ENCODE measurements at regions not wholly inside any gene's neighbourhood (a gene's known extent, or its start where the extent isn't known, plus 50 kb on each side); places are given as distances from the start of the nearest gene placed in this dataset.
"Not testable (repeated sequence)": the region's sequence is repeated elsewhere in the genome, so short reads cannot be mapped to it uniquely, and the experiment has no call there.

DNA sequence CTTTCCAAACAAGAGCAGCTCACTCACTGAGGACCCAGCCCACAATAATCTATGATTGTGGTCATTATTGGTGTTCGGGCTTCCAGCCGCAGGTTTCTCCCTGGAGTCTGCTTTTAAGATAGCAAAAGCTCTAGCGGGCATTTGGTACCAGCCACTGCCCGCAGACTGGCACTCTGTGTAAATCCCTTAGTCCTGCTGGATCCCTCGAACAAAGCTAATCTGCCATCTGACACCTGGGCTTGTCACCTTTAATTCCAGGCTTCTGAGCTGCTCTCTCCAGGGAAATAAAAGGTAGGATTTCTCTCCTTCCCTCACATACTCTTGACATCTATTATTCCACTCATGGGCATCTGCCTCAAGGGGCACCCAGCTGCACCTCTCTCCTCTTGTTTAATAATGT is 158.7 kb downstream of the PDCD6IP start:
- DNase-seq, result no peak

DNA sequence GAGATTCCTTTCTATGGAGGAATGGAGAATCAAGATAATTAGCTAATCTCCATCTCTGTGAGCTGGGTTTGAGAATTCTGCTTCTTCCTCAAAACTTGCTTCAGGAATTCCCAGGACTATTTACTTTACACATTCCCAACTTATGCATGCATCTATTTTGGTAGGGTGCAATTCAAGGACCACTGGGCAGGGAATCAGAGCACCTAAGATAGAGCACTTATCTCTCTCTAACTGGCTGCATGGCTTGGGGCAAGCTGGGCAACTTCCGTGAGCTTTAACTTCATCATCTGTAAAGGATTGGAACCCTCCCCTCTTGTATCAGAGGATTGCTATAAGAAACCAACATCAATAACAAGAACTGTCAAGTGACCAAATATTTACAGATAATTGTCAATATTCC is 160.2 kb downstream of the PDCD6IP start:
- no peak for DNase-seq

DNA sequence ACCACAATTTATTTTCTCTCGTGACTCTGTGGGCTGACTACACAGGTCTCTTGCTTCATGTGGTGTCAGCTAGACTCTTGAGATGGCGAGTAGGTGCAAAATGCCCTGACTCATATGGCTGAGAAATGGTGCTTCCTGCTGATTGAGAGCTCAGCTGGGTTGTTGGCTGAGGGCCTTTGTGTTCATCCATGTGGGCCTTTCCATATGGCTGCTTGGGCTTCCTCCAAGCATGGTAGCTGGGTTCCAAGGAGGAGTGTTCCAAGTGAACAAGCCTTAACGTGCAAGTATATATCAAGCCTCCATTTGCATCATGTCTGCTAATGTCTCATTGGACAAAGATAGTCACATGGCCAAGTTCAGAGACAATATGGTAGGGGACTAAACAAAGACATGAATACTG is 164.0 kb downstream of the PDCD6IP start:
- DNase-seq, result no peak

DNA sequence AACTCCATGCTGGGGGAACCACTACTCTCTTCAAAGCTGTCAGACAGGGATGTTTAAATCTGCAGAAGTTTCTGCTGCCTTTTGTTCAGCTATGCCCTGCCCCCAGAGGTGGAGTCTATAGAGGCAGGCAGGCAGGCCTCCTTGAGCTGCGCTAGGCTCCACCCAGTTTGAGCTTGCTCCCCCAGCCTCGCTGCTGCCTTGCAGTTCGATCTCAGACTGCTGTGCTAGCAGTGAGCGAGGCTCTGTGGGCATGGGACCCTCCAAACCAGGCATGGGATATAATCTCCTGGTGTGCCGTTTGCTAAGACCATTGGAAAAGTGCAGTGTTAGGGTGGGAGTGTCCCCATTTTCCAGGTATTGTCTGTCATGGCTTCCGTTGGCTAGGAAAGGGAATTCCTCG is 171.8 kb downstream of the PDCD6IP start:
- DNase-seq, result not testable (repeated sequence)

DNA sequence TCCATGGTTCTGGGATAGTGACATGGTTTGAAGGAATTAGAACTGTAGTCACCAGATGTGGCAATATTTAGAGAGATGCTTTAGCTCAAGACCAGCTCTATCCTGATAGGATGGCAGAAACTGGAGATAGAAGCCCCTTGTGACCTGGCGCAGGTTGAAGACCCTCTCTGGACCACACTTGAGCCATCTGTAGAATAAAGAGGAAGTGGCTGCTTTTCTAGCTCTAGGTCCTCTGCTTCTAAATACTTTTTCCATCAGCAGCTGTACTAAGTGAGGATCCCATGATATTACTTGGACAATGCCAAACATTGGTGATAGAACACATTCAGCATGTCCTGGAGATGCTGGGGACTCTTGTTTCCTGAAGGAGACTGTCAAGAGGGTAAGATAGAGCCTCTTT is 172.6 kb downstream of the PDCD6IP start:
- DNase-seq, result no peak

DNA sequence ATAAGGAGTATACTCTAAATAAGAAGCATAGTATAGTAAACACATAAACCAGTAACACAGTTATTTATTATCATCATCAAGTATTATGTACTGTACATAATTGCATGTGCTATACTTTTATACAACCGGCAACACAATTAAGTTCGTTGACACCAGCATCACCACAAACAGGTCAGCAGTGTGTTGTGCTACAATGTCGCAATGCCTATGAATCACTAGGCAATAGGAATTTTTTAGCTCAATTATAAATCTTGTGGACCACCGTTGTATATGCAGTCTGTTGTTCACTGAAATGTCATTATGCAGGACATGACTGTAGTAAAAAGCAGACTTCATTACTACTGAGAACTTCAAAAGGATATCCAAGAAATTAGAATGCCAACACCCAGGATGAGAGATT is 177.0 kb downstream of the PDCD6IP start:
- no peak for DNase-seq

DNA sequence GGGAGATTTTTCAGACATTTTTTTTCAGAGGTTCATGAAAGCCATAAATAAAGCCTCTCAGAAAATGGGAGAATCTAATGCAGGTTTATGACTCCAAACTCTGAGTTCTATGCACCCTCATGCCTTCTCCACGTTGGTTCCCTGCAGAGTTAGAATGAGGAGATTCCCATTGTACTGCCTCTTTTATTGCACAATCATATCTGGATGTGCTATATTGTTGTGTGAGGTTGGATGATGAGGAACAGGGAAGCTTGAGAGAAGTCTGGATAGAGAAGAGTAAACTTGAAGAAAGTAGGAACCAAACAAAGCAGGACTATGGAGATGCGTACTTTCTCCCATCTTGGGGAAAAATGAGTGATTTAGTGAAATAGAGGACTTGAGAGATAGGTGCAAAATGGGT is 178.8 kb downstream of the PDCD6IP start:
- no peak for DNase-seq

DNA sequence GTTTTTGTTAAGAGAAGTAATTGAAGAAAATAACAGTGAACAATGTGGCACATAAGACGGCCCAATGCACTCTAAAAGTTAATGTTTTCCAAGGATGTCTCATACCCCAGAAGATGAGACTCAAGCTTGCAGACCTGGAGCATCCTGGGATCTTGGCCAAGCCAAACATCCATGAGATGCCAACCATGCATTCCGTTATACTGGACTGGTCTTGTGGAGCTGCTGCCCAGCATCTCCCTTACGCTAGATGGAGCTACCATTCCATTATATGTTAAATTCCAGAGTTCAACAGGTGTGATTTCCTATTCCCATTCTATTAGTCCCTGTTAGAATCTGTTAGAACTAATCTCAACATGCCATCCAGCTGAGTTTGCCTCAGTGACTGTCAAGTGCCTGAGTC is 181.8 kb downstream of the PDCD6IP start:
- DNase-seq, result no peak

DNA sequence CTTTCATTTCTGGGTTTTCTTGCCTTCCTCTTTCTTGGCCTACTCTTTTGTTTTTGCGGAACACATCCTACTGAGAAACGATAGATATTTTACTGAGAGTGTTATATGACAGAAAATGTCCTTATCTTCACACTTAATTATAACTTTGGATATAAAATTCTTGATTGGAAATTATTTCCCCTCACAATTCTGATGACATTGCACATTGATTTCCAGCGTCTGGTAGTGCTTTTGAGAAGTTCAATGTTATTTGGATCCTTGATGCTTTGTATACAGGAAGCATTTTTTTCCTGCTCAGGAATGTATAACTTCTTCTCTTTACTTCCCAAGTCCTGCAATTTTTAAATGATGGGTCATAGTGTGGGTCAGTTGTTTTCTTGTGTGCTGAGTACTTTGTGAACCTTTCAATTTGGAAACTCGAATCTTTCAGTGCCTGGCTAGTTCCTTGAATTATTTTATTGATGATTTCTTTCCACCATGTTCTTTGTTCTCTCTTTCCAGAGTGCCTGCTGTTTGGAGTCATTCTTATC is 183.9 kb downstream of the PDCD6IP start:
- no peak for DNase-seq

DNA sequence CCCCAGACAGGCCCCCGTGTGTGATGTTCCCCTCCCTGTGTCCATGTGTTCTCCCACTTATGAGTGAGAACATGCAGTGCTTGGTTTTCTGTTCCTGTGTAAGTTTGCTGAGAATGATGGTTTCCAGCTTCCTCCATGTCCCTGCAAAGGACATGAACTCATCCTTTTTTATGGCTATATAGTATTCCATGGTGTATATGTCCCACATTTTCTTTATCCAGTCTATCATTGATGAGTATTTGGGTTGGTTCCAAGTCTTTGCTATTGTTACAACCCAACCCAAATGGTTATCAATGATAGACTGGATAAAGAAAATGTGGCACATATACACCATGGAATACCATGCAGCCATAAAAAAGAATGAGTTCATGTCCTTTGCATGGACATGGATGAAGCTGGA is 184.5 kb downstream of the PDCD6IP start:
- not testable (repeated sequence) for DNase-seq

DNA sequence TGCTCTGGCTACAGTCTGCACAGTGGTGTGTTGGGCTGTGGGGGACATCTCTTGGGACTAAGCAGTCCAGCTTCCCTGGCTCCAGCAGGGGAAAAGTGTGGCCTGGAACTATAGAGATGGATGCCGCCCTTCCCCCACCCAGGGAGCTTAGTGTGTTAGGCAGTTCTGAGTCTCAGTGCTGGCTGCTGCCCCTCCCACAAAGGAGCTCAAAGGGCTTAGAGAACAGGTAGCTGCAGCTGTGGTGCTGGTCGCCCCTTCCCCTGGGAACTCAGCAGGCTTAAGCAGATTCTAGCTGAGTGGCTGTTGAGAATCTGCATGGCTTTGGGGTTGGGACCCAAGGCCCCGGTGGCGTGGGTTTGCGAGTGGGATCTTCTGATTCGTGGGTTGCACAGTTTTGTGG is 190.8 kb downstream of the PDCD6IP start:
- no peak for DNase-seq

DNA sequence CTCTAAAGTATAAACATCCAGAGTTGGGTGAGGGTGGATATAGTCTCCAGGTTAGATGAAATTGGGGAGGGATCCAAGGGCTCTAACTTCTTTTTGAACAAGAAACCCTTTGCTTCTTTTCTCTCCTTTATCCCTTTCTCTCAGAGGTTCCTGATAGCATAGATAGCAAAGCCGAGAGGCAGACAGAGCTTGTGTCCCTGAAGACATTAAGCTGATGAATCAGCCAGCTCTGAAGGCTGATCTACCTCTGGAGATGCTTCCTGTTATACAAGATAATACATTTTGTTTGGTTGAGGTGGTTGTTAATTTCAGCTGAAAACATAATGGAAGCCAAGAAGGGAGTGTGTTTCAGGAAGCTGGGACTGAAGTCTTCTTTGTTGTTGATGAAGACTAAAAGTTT is 193.2 kb downstream of the PDCD6IP start:
- no peak for DNase-seq

DNA sequence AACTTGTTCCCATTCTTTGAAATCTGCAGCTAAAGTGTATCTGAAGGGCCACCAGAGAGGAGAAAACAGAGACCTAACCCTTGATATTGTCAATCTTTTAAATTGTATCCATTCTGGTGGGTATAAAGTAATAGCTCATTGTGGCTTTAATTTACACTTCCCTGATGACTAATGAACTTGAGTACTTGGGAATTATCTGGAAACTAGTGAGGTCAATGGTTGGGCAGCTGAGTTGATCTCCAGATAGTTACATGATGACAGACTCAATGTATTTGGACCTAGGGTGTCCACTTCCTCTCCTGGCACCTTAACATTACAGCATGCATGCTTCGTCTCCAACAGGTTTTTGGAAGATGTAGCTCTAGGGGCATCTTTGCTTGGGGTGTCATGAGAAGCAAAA is 195.2 kb downstream of the PDCD6IP start:
- no peak for DNase-seq

DNA sequence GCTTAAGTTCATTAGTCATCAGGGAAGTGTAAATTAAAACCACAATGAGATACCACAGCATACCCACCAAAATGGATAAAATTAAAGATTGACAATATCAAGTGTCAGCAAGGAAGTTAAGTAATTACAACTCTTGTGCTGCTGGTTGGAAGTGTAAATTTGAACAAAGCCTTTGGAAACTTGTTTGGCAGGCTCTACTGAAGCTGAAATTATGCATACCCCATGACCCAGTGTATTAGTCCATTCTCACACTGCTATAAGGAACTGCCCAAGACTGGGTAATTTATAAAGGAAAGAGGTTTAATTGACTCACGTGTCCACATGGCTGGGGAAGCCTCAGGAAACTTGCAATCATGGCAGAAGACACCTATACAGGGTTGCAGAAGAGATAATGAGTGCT is 196.1 kb downstream of the PDCD6IP start:
- no peak for DNase-seq

DNA sequence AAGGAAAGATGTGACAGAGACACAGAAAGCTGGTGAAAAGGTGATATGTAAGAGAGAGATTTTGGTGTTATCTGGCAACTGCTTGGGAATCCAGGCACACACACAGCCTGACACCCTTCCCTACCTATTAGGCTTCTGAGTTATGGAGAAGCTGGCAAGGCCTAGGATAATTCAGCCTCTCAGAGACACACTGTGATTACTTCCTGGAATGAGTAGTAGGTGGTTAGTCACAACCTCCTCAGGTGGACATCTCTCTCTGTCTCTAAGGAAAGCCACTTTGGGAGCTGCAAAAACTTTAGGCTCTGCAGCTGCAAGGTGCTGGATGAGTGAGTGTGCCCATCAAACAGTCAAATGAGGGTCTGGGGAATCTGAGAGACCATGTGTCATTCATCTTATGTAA is 201.9 kb downstream of the PDCD6IP start:
- DNase-seq, result no peak

DNA sequence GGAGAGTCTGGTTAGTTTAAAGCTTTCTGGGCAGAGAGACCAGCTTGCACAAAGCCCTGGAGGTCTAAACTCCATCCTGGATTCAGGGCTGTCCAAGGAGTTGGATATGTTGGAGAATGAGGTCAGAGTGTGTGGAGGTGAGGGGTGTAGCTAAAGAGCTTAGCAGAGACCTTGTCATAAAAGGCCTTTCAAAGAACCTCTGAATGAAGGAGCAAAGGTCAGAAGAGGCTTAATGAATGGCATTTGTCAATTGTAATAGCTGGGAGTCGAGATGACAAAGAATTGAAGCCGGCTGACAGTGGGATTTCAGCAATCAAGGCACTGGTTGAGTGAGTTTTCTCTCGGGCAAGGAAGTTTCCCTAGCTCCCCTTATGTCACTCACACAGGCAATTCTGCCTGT is 202.6 kb downstream of the PDCD6IP start:
- no peak for DNase-seq

DNA sequence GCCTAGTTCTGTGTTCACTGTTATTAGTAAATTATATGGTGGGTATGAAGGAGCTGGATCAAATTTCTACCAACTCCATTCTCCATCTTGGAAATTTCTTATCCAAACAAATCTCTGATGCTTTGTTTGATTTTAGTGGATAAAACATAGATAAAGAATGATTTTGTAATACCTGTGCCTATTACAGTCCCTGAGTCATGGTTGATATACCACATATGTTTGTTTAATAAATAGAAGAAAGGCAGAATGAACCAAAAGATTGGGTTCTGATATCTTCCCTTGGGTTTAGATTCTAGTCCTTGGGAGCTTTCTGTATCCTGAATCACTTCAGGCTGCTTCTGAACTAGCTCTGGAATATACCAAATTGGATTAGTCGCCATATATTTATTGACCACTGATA is 203.6 kb downstream of the PDCD6IP start:
- DNase-seq, result no peak

DNA sequence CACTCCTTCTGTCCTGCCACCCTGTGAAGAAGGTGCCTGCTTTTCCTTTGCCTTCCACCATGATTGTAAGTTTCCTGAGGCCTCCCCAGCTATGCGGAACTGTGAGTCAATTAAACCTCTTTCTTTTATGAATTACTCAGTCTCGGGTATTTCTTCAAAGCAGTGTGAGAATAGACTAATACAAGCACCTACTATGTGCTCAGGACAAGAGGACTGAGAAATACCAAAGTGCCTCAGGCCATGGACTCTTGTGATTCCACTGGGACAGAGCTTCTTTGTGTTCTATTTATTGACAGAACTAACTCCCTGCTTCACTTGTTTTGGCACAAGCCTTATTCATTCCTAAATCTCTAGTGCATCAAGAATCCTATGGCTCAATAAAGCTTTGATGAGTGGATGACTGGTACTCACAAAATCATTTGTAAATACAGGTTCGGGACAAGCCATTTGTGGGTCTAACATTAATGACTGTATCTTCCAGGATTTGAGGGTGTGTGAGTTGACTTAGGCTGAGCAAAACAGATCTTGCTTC is 204.2 kb downstream of the PDCD6IP start:
- no peak for DNase-seq

DNA sequence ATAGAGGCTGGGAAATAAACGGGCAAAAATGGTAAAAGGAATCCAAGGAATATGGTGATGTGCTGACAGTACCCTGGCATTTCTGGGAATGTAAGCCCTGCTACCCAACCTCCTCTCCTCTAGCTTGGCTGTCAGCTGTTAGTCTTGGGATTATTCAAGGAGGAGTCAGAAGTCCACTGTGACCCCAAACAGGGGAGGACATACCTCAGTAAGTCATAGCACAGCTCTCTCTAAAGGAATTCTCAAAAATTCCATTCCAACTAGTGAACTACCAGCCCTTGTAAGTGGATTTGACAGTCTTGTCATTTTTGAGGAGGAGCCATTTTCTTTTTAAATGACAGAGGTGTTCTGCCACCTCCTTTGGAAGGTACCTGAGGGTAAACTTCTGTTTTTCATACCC is 207.5 kb downstream of the PDCD6IP start:
- DNase-seq, result no peak

DNA sequence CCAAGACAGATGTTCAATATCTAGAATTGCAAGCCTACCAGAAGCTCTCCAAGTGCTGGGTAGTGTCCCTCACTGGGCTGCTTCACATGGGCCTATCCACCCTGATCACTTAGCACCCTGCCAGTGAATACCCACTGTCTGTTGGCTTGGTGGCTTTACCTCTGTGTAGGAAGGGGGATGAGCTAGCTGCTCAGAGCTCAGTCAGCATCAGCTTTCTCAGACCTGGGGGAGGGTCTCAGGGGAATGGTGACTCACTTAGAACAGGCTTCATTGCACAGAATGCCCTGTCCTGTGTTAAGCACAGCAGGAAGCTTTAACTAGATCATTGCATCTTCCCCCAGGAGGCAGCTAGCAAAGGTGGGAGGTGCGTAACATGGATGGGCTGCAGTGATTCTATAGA is 209.8 kb downstream of the PDCD6IP start:
- DNase-seq, result no peak

DNA sequence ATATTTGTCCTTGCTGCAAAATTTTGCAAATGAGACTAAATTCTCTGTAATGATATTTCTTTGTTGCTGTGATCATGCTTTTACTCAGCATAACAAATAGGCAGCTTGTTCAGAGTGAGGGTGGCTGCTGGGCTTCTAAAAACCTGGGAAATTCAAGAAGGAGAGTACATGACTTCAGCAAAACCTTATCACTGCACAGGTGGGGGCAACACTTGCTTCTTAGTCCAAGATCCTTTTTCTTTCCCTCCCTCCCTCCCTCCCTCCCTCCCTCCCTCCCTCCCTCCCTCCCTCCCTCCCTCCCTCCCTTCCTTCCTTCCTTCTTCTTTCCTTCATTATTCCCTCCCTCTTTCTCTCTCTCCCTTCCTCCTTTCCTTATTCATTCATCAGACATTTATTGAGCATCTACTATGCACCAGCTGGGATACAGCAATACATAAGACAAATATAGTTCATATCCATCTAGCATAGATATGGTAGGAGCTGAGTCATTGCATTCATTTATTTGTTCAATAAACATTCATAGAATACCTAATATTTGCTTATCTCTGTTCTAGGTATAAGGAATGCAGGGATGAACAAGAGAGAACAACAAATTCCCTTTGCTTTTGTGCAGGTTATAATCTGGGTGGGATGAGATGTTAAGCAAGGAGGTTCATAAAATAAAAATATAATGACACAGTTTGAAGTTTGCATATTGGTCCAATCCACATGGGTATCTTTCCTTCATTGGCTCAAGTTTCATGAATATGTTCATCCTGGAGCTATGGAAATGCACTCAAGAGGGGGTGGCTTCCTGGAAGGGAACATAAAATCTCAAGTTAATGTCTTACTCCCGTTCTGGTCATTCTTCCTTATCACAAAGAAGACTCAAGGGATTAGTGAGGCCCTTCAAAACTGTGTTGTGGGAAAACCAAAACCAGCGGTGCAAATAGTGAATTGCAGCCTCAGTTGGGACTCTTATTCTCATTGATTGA is 210.7 kb downstream of the PDCD6IP start:
- no peak for DNase-seq

DNA sequence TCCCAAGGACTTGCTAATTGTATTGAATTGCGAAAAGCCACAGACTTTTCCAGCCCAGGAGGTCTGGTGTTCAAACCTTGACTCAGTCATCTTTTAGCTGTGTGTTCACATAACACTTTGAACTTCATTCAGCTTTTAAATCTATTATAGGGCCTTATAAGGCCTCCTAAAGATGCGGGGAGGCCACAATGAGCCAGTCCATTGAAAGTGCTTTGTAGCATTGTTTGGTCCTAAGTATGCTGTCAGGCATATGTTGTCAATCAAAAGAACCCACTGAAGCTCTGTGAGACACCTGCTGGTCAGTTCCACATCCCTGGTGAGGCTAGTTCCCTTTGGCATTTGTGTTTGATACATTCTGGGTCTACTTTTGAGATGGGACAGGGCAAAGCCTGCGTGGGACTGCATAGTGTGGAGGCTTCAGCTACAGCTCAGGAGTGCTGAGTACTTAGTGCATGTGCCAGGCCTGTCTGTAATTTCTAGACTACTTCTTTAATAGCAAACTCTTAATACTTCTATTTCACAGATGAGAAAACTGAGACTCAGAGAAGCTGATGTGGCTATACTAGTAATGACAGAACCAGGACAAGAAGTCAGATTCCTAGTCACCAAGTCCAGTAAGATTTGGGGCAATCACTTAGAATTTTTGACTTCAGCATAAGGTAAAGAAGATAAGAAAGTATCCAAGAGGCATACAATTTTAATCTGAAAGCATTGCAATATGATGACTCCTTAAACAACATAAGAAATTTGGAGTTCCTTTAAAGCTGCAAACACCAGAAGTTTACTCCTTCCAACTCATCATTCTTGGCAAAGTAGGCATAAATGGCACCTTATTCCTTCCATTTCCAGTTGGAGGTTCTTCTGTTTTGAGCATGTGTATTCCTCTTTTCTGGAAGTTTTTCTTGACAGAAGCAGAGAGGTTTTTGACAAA is 213.0 kb downstream of the PDCD6IP start:
- no peak for DNase-seq

DNA sequence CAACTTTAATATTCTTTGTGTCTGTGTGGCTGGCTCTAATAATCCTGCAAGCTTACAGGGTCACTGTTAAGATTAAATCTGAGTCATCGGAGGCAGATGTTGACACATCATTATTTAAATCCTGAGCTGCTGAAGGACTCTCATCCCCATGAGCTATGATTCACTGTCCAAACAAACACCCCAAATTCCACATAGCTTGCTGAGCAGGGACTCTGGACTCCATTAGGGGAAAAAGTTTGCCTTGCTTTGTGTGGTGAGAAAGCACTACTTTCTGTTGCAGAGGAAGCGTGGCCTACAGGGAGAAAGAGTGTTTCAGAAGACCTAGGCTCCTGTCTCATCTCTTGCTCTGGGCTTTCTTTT is 213.7 kb downstream of the PDCD6IP start:
- DNase-seq, result peak in 1 of 2 donors; percentile 76
